GM12878 (cell line): ENCODE measurements at regions not wholly inside any gene's neighbourhood (a gene's known extent, or its start where the extent isn't known, plus 50 kb on each side); places are given as distances from the start of the nearest gene placed in this dataset.

ENCODE experiments used
- ATAC-seq: fragments of 200-7000 bp; cut with Tn5 transposase; 3 replicates; pipeline ENCODE4 v1.9.1; 2020; ENCODE audit warnings: mild to moderate bottlenecking, moderate library complexity
- BruUV-seq: library from RNA; stranded (reverse); fragments of 400-500 nt; replicated peaks from 2 replicates; lab custom pipeline; 2021; lab: Mats Ljungman, UMichigan
- CTCF ChIA-PET: fragments of 300-600 bp; sonication (Branson Sonifier 250); formaldehyde crosslinking; extraction: SDS; loops from one replicate; lab custom pipeline; 2021; ENCODE audit warnings: inconsistent platforms; lab: Yijun Ruan, JAX
- POLR2A ChIA-PET: fragments of 350-600 bp; formaldehyde crosslinking; extraction: SDS; loops from one replicate; lab custom pipeline; 2021; ENCODE audit warnings: inconsistent platforms; lab: Charles Lee
- RAD21 ChIA-PET: fragments of 300-600 bp; sonication (Branson Sonifier 250); formaldehyde crosslinking; loops from one replicate; lab custom pipeline; 2023; ENCODE audit warnings: antibody characterized with exemption; ENCODE audit not compliant: unreplicated experiment; lab: Charles Lee
- SMC1A ChIA-PET: fragments of 300-600 bp; sonication (Branson Sonifier 250); formaldehyde crosslinking; loops from one replicate; lab custom pipeline; 2023; ENCODE audit not compliant: unreplicated experiment, uncharacterized antibody; lab: Charles Lee
- DNase-seq: peaks from one replicate; pipeline ENCODE4 v3.0.0-alpha.2; 2011; ENCODE audit warnings: low read depth, low spot score
- FAIRE-seq: peaks from 3 replicates; lab custom pipeline; 2011; peaks lifted over from hg19 to GRCh38; lab: Jason Lieb, UNC
- H2AFZ ChIP-seq: 2 replicates; pipeline ENCODE4 v1.6.0; 2011; ENCODE audit warnings: low read depth, low read length, control low read depth; ENCODE audit not compliant: control insufficient read depth
- H3K27ac ChIP-seq: 2 replicates; pipeline ENCODE4 v1.5.1; 2011; ENCODE audit warnings: control low read depth; ENCODE audit not compliant: control insufficient read depth, insufficient read depth
- H3K27me3 ChIP-seq, 2 experiments: replicated peaks in 1 of 2; 2 replicates each; pipeline versions ENCODE4 v1.6.0 to v1.6.1; 2011; ENCODE audit warnings: low read length in 1 of 2; ENCODE audit not compliant: control insufficient read depth in 2 of 2, insufficient read depth in 2 of 2
- H3K36me3 ChIP-seq, 2 experiments: 2 replicates each; pipeline ENCODE4 v1.5.1; 2011; ENCODE audit warnings: low read length in 1 of 2; ENCODE audit not compliant: control insufficient read depth in 2 of 2, insufficient read depth in 2 of 2
- H3K4me1 ChIP-seq: 2 replicates; pipeline ENCODE4 v1.6.1; 2011; ENCODE audit warnings: mild to moderate bottlenecking, low read length, moderate library complexity, mixed read lengths; ENCODE audit not compliant: control insufficient read depth, insufficient read depth
- H3K4me2 ChIP-seq: 2 replicates; pipeline ENCODE4 v1.6.0; 2011; ENCODE audit warnings: control low read depth; ENCODE audit not compliant: control insufficient read depth, insufficient read depth
- H3K4me3 ChIP-seq: fragments of 200-600 bp; sonication (generic); 2 replicates; pipeline ENCODE4 v1.5.1; 2016
- H3K79me2 ChIP-seq: 2 replicates; pipeline ENCODE4 v1.6.0; 2011; ENCODE audit warnings: low read length; ENCODE audit not compliant: control insufficient read depth, insufficient read depth
- H3K9ac ChIP-seq: 2 replicates; pipeline ENCODE4 v1.8.0; 2011; ENCODE audit warnings: low read length, control low read depth, mixed read lengths; ENCODE audit not compliant: control insufficient read depth, insufficient read depth
- H3K9me3 ChIP-seq: replicated peaks from 3 replicates; pipeline ENCODE4 v1.5.1; 2011; ENCODE audit warnings: mild to moderate bottlenecking, low read length; ENCODE audit not compliant: control insufficient read depth, insufficient read depth
- H4K20me1 ChIP-seq: 2 replicates; pipeline ENCODE4 v1.6.0; 2011; ENCODE audit not compliant: control insufficient read depth, insufficient read depth
- ASH2L ChIP-seq: fragments of 300-600, 200-600 bp; sonication (generic); IDR thresholded peaks from 2 replicates; pipeline ENCODE4 v1.6.1; 2017; ENCODE audit warnings: low read depth, mild to moderate bottlenecking, borderline replicate concordance
- CHD4 ChIP-seq: fragments of 200-600 bp; sonication (generic); IDR thresholded peaks from 2 replicates; pipeline ENCODE4 v1.6.1; 2016; ENCODE audit warnings: mild to moderate bottlenecking
- CUX1 ChIP-seq: IDR thresholded peaks from 2 replicates; pipeline ENCODE4 v1.6.1; 2012; ENCODE audit warnings: improper control_type of control experiment, low read depth, low read length; ENCODE audit not compliant: insufficient replicate concordance
- EGR1 ChIP-seq, 2 experiments: IDR thresholded peaks; 1 replicate in 1 of 2; 2 replicates in 1 of 2; pipeline ENCODE4 v1.6.1; 2011 to 2012; ENCODE audit warnings: low read depth in 2 of 2, low read length in 2 of 2, borderline replicate concordance in 1 of 2, mild to moderate bottlenecking in 1 of 2, moderate library complexity in 1 of 2
- IKZF1 ChIP-seq: fragments of 450-650 bp; conservative IDR thresholded peaks from 2 replicates; pipeline ENCODE4 v1.6.1; 2017; ENCODE audit warnings: antibody characterized with exemption, mild to moderate bottlenecking
- LARP7 ChIP-seq: fragments of 450-650 bp; IDR thresholded peaks from 2 replicates; pipeline ENCODE4 v1.6.1; 2017; ENCODE audit warnings: mild to moderate bottlenecking
- ZBTB11 ChIP-seq: fragments of 450-650 bp; formaldehyde crosslinking; IDR thresholded peaks from 2 replicates; pipeline ENCODE4 v1.5.0; 2022; ENCODE audit warnings: mild to moderate bottlenecking, missing genetic modification characterization
- WGBS: methylation state at CpG from one replicate; pipeline ENCODE4 v1.1.6; 2016; ENCODE audit warnings: low lambda C conversion rate; ENCODE audit not compliant: insufficient replicate concordance, insufficient coverage; ENCODE audit errors: missing lambda C conversion rate; 5-methylcytosine and 5-hydroxymethylcytosine counted together
- in situ Hi-C: fragments of 300-500 bp; cut with MboI; formaldehyde crosslinking; loops from 9 replicates; pipeline ENCODE4 v1.14.3; 2018; ENCODE audit warnings: mixed read lengths
- intact Hi-C: fragments of 100-400 bp; cut with micrococcal nuclease; formaldehyde crosslinking; loops from one replicate; pipeline ENCODE4 v1.14.2; 2022; ENCODE audit not compliant: unreplicated experiment

- Histone ChIP-seq H3K4me1 (no peaks in the 10 kb centered on the region), H3K36me3 (no peaks in the 10 kb centered on the region), H3K4me3 (no peak overlapping the region), H3K9ac (no peak overlapping the region), H3K27ac (no peak overlapping the region), H4K20me1 (no peaks in the 10 kb centered on the region), H3K9me3 (no peaks in the 10 kb centered on the region), H3K4me2 (no peak overlapping the region), H3K27me3 (peaks cover 1 to 2% of the 10 kb centered on the region in 2 experiments; a peak in 3 of 4 replicates), H2AFZ (no peak overlapping the region)
- POLR2A ChIA-PET: interaction anchor here (0.5 kb wide), 1 partner anchor 630 kb away, joined by 6 read pairs; no protein-coding TSS in a partner anchor
- SMC1A ChIA-PET: no interaction called here
- in situ Hi-C loops: no loop called here
- FAIRE-seq: no peak
- BruUV-seq: no TSS peak
- RAD21 ChIA-PET: no interaction called here
- no peak for ATAC-seq
- 0% methylated on average over 4 of the region's 4 CpGs for WGBS
- CTCF ChIA-PET: interaction anchor here (9.6 kb wide), 1 partner anchor 125 kb away, joined by 83 read pairs; no protein-coding TSS in a partner anchor
- TF ChIP-seq IKZF1 (no peak), CHD4 (no peak), CUX1 (no peak), EGR1 (IDR thresholded peaks at IDR 0.05; ENCODE audit: borderline replicate concordance in 1 of 2, low read depth in 2 of 2, low read length in 2 of 2) (no peak), ASH2L (no peak), ZBTB11 (CRISPR knock-in tag) (no peak), LARP7 (no peak)
- TF ChIP-seq, all 136 proteins: peak for 0
- no peak for DNase-seq
- intact Hi-C loops: loop anchor here (10.0 kb wide), 1 partner anchor 50 kb away; no protein-coding TSS in a partner anchor
- no peaks in the 10 kb centered on the region for H3K79me2 ChIP-seq
Observed at GRCh38 chr11:57124917-57125316, 56.8 kb upstream of the LRRC55 start.
